Iris pigment epithelial cell (primary cell): ENCODE measurements at regions not wholly inside any gene's neighbourhood (a gene's known extent, or its start where the extent isn't known, plus 50 kb on each side); places are given as distances from the start of the nearest gene placed in this dataset.

Source experiments
- DNase-seq: peaks from one replicate; pipeline ENCODE4 v3.0.0-alpha.2; 2011; ENCODE audit warnings: low read depth

DNA sequence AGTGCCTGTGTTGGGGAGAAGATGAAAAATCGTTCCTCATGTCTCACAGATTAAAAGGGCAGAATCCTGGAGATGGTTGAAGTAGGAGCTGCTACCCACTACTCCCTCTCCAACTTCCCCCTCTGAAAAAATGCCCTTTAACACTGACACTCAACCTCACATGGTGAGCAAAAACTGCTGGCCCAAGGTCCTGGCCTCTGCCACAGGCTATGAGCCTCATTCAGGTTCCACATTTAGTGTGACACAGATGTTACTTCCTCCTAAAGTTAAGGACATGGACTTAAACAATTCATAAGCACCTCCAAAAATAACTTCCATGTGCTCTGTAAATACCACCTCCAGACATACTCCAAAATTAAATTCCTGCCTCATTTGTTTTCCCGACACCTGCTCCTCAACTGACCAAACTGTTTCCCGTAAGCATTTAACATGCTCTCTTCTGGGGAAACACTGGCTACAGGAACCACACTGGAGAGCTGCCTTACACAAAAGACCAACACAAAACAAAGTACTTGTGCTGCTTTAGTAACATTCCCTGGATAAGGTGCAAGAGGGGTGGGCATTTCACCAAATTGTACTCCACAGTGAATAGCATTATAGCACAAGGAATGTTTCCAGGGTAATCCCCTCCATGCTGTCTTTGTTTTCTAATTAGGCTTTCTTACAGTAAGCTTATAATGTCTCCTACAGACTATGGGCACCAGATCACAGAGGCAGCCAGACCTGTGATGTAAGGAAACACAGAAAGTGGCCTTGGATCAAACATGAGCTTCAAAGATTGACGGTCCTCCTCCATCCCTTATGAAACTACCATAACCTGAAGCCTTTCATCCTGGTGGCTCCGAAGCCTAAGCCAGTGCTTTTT is 57.0 kb downstream of the PHLDA1 start:
- no peak for DNase-seq

DNA sequence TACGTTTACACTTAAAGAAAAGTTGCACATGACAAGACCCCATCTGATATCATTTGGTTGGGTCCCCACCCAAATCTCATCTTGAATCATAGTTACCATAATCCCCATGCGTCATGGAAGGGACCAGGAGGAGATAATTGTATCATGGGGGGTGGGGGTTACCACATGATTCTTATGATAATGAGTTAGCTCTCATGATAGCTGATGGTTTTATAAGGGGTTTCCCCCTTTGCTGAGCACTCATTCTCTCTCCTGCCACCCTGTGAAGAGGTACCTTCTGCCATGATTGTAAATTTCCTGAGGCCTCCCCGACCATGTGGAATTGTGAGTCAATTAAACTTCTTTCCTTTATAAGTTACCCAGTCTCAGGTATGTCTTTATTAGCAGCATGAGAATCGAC is 60.3 kb downstream of the PHLDA1 start:
- DNase-seq: no peak

DNA sequence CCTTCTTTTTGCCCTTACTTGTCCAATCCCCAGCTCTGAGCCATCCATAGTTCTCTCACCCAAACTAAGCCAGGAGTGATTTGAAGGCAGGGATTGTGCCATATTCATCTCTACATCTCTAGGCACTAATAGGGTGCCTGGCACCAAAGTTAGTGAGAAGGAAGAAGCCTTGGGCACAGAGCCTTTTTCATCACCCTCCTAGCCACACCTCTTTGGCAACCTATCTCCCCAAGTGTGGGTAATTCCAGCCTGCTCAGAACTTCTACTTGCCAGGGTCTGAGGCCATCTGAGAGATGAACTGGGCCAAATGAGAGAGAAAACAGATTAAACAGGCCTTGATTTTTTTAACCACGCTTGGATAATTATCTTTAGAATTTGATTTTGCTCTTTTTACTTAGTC is 61.3 kb downstream of the PHLDA1 start:
- no peak for DNase-seq

DNA sequence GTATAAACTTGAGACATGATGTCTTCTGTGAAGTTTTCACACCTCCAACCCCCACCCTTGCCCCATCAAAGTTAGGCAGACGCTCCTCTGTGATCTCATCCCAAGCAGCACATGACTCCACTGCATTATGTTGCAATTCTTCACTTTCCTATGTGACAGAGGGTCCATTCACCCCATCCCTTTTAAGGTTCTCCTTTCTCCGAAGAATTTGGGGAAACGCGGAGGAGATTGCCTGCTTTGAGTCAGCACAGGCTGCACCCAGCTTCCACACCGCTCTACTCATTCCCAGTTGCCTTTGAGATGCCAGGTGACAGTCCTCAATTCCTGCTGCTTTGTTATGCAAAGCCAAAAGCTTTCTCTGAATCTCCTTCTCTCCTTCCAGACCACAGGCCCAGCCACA is 61.8 kb downstream of the PHLDA1 start:
- DNase-seq: no peak

DNA sequence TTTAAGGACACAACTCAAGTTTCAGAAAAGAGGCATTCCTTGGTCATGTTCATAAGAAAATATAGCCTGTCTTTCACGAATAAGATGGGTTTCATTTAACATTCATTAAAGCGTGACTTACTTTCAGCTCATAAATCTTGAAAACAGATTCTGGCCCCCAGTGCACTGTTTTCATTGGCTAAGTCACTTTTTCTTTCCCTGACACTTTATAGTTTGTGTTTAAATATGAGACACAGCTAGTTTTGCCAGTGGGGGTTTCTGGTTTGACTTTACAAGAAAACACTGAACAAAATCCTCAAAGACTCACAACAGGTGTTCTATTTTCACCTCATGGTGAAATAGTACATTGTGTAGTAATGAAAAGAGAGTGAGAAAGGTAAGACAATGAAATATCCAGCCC is 65.9 kb downstream of the PHLDA1 start:
- DNase-seq: no peak

DNA sequence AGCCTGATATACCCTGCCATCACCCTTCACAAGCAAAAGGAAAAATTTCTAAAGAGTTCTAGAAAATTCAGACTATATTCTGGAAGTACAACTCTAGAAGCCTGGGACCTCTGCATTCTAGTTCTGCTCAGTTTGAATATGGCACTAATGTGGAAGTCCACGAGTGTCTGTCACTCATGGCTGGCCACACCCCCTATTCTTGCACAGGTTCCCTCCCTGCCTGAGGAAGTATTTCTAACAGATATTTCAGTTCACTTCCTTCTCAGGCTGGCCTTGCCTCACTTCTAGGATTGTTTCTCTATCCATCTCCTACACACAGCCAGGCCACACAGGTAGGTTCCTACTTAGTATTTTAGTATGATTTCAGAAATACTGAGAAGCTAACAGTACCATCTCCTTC is 67.4 kb downstream of the PHLDA1 start:
- DNase-seq: no peak

DNA sequence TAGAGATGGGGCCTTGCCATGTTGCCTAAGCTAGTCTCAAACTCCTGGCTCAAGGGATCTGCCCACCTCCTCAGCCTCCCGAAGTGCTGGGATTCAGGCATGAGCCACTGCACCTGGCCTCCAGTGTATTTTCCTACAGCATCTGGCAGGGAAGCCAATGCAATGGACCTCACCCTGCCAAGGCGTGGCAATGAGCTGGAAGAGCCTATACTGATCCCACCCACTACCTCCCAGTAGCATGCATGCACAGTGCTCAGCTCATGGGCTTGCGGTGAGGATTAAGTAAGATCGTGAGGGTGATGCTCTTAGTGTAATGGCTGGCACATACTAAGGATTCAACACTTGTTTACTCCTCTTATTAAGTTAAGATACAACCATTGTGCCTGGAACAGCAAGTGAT is 69.7 kb downstream of the PHLDA1 start:
- DNase-seq: no peak

DNA sequence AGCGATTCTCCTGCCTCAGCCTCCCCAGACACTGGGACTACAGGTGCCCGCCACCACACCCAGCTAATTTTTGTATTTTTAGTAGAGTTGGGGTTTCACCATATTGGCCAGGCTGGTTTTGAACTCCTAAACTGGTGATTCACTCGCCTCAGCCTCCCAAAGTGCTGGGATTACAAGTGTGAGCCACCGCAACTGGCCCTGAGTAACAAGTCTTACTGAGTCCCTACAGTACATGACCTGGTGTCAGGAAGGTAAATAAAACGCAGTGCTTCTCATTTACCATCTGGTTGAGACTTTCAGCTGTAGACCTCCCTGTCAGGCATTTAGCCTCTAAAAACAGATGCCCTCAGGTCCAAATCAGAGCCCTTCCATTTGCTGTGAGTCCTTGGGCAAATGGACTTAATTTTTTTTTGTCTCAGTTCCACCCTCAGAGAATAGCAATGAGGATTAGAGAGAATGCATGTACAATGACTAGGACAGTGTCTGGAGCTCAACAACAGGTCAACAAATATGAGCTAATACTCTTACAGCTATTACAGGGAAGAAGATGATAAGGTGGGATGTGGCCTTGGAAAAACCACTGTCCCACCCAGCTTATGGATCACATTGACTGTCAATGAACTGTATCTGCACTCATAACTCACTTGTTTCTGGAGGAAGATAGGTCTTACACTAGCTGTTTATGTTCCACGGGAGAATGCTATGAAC is 70.5 kb downstream of the PHLDA1 start:
- DNase-seq: no peak

DNA sequence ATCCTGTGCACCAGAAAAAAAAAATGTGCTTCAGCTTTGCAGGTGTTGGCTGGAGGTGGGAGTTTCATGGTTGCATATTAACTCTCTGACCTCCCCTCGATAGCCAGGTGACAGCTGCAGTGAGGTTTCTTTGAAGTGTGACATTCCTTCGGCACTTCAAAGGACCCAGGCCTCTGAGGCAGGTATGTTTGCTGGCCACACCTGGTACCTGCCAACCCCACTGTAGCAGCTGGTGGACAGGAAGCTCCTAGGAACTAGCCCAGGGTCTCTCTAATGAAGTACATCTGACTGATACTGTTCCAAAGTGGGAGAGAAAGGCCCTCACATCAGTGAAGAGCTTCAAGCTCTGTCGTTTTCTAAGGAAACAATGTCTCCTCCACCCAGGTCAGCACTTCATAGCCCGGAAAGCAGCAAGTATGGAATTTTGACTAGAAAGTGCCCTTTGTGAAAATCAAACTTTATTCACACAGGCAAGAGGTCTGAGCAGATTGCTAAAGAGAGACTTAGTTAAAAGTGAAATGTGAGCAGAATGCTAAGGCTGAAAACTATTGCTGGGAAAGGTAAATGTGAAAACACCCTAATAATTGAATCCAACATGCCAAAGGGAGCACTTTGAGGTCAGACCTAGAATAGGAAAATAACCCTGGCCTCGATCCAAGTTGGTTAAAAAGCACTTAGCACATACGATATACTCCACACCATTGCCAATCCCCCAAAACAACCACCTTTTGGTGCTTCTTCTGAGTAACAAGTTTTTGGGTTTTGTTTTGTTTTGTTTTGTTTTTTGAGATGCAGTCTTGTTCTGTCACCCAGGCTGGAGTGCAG is 71.3 kb downstream of the PHLDA1 start:
- DNase-seq: no peak

DNA sequence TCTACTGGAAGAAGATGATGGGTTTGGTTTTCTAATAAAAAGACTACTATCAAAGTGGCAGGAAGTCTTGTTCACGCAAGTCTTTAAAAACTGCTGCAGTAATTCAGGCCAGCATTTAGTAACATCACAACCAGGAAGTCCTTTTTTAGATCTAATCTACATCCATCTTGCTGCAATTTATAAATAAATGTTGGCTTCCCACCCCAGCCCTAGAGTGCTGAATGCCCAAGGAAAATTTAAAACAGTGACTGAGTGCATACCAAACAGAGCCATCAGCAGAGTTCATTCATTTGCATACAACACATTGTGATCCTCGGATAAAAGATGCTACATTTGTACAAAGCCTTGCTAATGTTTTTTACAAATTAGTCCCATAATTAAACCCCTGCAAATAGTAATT is 72.1 kb downstream of the PHLDA1 start:
- no peak for DNase-seq

DNA sequence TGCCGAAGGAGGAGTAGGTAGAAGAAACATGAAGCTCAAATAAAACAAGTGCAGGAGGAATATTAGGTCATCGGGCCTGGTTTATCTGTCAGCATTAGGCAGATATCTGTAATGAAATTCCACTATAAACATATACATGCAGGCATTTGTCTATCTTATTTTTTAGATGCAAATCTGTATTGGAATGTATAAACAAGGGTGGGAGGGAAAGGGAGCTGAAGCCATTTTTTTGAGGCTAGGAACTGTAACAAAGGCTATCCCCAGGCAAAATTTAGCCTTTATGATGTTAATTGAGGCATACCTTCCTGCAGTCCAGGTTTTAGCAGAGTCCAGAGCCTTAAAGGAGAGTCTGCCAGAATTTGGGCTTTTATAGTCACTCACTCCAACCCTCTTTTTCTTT is 72.5 kb downstream of the PHLDA1 start:
- no peak for DNase-seq

DNA sequence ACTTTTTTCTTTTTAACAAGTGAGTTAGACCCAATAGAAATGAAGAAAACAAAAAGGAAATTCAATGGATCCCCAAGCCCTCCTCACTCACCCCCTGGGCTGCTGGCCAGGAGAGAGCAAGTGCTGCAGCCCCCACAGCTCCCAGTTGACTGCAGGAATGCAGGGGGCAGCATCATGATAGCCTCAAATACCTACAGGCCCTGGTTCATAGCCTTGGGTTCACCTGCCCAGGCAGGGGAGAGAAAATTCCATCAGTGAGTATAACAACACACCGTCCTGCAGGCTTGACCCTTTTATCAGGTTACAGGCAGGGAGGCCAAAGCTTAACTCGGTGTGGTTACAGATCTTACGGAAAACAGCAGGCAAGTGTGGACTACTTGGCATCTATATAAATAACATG is 76.3 kb downstream of the PHLDA1 start:
- DNase-seq: no peak

DNA sequence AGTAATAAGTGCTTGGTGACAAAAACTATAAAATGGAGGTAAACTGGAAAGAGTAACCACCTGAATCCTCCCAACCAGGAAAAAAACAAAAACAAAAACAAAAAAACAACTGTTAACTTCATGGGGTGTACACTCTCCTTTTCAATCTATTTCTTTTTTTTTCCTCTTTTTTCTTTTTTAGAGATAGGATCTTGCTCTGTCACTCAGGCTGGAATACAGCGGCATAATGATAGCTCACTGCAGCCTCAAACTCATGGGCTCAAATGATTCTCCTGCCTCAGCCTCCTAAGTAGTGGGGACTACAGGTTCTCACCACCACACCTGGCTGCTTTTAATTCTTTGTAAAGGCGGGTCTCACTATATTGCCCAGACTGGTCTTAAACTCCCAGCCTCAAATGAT is 76.8 kb downstream of the PHLDA1 start:
- no peak for DNase-seq

DNA sequence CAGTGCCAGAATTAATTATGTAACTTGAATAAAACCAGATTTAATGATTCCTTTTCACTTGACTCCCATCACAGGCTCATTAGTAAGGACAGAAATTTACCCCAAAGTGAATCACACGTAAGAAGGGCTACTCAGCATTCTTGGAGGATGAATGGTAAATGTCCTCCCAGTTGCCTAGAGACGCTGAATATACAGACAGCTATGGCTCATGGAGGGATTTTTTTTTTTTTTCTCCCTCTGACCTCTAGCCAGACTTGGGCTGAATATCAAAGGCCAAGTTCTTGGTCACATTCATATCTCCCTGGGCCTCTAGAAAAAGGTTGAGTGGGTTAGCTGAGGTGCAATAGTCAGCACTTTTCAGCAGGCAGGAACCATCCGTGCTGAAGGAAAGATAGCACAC is 77.5 kb downstream of the PHLDA1 start:
- peak; percentile 97 for DNase-seq

DNA sequence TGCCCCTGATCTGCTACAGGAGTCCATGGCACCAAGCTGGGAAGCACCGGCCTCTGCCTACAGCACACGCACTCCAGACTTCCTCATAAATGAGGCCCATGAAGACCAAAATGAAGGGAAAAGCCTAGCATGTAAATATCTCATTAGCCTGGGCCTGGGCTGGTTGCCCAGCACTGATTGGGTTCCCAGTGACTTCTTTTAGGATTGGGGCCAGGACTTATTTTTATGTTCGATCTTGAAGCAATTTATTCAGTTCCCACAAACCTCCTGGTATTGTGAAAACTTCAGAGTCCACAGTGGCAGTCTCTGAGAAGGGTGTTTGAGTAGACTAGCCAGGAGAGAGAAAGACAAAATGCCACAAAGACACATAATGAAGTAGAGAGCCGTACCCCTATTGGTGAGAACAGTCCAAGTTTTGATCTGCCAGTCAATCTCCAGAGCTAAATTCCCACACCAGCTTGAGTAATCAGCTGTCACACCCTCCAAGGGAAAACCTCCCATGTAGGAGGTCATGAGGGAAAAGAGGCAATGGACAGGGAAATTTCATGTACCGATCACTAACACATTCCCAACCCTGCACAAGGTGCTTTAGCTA is 78.2 kb downstream of the PHLDA1 start:
- peak; percentile 69 for DNase-seq

DNA sequence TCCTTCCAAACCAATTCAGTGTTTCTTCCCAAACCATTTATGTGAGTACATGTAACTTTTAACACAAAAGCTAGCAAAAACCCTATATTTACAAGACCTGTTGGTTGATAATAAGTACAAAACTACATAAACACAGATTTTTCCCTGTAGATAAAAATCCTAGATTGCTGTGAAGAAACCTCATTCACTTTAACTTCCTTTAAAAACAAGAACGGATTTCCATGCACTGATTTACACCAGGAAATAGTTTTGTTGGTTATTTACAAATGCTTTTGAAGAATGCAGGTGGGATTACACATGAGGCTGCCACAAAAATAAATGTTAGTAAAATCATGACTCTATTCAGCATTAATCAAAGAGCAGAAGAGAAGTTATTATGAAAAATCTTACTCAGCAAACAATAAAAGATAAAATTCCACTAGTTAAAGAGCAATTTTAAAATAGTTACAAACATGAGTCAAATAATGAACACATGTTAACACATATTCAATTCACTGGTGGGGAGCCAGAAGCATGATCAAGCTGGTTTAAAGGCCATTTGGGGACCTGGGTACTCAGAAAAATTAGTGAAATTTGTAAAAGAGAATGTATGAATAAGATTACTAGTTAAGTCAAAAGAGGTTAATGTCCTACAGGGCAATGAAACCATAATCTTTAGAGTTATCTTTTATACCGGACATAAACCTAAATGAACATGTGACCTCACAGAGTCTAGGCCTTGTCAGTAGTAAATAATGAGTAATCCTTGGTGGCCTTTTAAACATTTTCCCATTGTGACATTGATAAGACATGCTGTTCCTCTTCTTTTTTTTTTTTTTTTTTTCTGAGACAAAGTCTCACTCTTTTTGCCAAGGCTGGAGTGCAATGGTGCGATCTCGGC is 79.9 kb downstream of the PHLDA1 start:
- DNase-seq: no peak

DNA sequence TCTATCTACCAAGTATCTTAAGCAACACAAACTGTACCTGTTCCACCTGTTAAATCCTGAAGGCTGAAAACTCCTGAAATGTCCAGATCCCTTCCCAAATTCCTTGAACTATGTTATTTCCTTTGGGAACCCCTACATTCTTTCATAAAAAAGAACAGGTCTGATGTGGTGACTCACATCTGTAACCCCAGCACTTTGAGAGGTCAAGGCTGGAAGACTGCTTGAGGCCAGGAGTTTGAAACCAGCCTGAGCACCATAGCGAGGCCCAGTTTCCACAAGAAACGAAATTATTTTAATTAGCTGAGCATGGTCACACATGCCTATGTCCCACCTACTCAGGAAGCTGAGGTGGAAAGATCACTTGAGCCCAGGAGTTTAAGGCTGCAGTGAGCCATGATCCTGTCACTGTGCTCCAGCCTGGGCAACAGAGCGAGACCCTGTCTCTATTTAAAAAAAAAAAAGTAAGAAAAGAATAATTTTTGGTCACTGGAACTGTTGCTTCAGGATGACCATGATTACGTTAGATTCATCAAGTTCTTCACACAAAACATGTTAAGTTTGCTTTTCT is 84.3 kb downstream of the PHLDA1 start:
- DNase-seq: no peak

DNA sequence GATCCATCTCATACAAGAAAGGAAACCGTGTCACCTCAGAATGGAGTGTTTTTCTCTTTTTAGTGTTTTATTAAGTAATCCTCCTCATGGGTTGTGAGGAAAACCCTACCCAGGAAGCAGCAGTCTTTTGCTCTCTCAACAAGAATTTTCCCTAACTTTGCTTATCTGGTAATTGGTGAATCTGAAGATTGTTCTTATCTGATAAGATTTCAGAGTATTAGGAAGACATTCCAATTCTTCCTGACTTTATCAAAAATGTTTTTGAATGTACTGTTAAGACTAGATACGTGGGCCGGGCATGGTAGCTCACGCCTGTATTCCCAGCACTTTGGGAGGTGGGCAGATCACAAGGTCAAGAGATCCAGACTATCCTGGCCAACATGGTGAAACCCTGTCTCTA is 86.0 kb downstream of the PHLDA1 start:
- DNase-seq: peak; percentile 21

DNA sequence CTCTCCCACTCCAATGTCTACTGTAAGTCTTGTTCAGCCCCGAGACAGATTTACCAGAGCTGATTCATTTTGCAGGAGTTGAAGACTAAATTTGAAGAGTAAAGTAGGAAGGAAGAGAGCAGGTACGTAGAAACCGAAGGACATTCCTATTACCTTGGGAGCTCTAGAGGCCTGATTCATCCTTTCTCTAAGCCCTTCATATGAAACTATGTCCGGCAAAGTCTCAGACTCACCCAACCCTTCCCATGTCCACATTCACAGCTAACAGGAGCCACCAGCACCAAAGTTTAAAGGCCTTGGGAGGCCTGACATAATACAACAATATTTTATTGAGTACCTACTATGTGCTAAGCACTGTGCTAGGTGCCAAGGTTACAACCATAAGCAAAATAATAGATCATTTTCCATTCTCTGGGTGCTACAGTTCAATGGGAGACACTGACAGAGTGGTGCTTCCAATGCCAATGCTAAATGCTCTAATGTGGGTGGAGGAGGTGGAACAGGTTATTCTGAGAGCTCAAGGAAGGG is 86.6 kb downstream of the PHLDA1 start:
- DNase-seq: no peak

DNA sequence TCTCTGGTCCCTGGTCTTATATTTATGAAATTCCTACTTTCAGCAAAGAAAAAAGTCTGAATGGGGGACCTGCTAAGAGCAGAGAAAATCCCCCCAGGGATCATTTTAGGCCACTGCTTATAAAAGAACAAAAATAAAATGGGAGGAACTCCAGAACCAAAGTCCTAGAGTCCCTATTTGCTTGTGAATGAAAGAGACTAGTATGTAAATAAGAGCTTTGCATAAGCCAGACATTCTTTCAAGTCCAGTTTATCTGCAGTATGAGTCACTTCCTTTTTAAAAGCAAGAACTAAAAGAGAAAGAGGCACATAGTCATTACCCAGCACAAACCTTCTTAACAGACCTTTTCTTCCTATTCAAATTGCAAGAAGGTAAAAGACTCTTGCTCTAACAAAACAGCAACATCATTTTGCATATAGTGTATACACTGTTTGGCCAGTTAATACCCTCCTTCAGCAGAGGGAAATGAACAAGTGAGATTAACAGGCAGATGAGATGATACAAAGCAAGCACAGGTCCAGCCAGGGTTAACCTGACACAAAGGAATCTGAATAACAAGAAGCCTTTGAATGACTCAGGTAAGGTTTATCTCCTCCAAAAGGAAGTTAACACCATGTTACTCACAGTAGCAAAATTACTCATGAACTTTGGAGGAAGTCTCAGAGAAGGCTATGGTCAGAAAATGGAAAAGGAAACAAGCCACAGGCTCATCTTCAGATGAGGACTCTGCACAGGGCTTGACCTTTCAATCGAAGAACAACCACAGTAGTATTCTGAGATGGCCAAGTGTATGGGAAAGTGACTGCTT is 87.3 kb downstream of the PHLDA1 start:
- DNase-seq: peak; percentile 94
